ENCODE measurements at regions not wholly inside any gene's neighbourhood (a gene's known extent, or its start where the extent isn't known, plus 50 kb on each side); places are given as distances from the start of the nearest gene placed in this dataset.

- no peak for DNase-seq
Observed at GRCh38 chr20:6831461-6831860, 64.0 kb downstream of the BMP2 start.

GRCh38 chr20:6832811-6833210, 65.3 kb downstream of the BMP2 start:
- DNase-seq = no peak

GRCh38 chr20:6835609-6836008, 68.1 kb downstream of the BMP2 start:
- no peak for DNase-seq

- no peak for DNase-seq
Observed at GRCh38 chr20:6836821-6837374, 69.4 kb downstream of the BMP2 start.

- no peak for DNase-seq
Observed at GRCh38 chr20:6837730-6838129, 70.2 kb downstream of the BMP2 start.

- DNase-seq = no peak
Observed at GRCh38 chr20:6838181-6838826, 70.8 kb downstream of the BMP2 start.

- no peak for DNase-seq
Observed at GRCh38 chr20:6841128-6841527, 73.6 kb downstream of the BMP2 start.

GRCh38 chr20:6845141-6845540, 77.7 kb downstream of the BMP2 start:
- no peak for DNase-seq

GRCh38 chr20:6848041-6848440, 80.6 kb downstream of the BMP2 start:
- DNase-seq = no peak

- peak; percentile 35 for DNase-seq
Observed at GRCh38 chr20:6848992-6849391, 81.5 kb downstream of the BMP2 start.

GRCh38 chr20:6851136-6851535, 83.7 kb downstream of the BMP2 start:
- DNase-seq = no peak

- DNase-seq = no peak
Observed at GRCh38 chr20:6852478-6852877, 85.0 kb downstream of the BMP2 start.

- DNase-seq = peak; percentile 47
Observed at GRCh38 chr20:6855104-6855503, 87.6 kb downstream of the BMP2 start.

- DNase-seq = no peak
Observed at GRCh38 chr20:6855796-6856195, 88.3 kb downstream of the BMP2 start.

- no peak for DNase-seq
Observed at GRCh38 chr20:6857927-6858326, 90.4 kb downstream of the BMP2 start.

- DNase-seq = no peak
Observed at GRCh38 chr20:6863355-6863754, 95.9 kb downstream of the BMP2 start.

GRCh38 chr20:6863798-6864201, 96.3 kb downstream of the BMP2 start:
- DNase-seq = no peak

- no peak for DNase-seq
Observed at GRCh38 chr20:6864740-6865139, 97.3 kb downstream of the BMP2 start.

- DNase-seq = no peak
Observed at GRCh38 chr20:6866741-6867140, 99.3 kb downstream of the BMP2 start.

- DNase-seq = no peak
Observed at GRCh38 chr20:6868861-6869260, 101.4 kb downstream of the BMP2 start.

- DNase-seq = no peak
Observed at GRCh38 chr20:6870559-6870958, 103.1 kb downstream of the BMP2 start.

- no peak for DNase-seq
Observed at GRCh38 chr20:6877633-6878032, 110.1 kb downstream of the BMP2 start.

- no peak for DNase-seq
Observed at GRCh38 chr20:6882561-6883291, 115.2 kb downstream of the BMP2 start.

- DNase-seq = no peak
Observed at GRCh38 chr20:6884114-6884513, 116.6 kb downstream of the BMP2 start.

All from NCI-H82 (cell line).